ENCODE measurements at regions not wholly inside any gene's neighbourhood (a gene's known extent, or its start where the extent isn't known, plus 50 kb on each side); places are given as distances from the start of the nearest gene placed in this dataset.

DNA sequence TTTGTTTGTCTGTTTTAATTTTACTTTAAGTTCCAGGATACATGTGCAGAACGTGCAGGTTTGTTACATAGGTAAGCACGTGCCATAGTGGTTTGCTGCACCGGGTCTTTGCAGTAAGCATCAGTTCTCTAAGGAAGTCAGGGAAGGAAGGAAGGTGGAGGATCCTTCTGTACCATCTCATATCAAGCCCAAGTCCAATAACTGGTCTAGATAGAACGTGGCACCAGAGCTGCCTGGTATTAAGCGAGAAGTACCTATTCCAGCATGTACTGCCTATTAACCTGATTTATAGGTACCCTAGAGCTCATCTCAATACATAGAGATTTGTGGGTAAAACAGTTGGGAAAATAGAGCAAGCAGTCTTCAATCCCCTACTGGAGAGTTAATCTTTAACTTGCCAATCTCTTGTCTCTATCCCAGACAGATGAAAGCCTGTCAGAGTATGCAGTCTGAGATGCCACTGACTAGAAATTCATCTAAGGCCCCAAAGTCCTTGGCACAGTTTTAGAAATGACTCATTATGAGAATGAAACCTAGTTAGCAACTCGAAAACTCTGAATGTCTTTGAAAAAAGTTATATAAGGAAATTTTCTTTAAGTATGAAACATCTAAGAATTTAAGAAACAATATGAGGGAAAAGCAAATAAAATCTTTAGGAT, 144.9 kb downstream of the TFAP2A start:
- Histone ChIP-seq H3K9me3 (no peaks in the 10 kb centered on the region), H3K4me1 (ENCODE audit: control insufficient read depth in 1 of 2, extremely low read depth in 1 of 2, insufficient read depth in 2 of 2, low read length in 2 of 2) (no peaks in the 10 kb centered on the region), H3K36me3 (ENCODE audit: control insufficient read depth in 2 of 2, extremely low read depth in 1 of 2, insufficient read depth in 1 of 2, low read length in 1 of 2) (no peaks in the 10 kb centered on the region), H3K4me3 (ENCODE audit: control insufficient read depth in 1 of 2, extremely low read depth in 1 of 2, low read length in 1 of 2) (no peak overlapping the region), H3K27me3 (replicated peaks in 1 of 2; ENCODE audit: control insufficient read depth in 2 of 2, extremely low read depth in 1 of 2, insufficient read depth in 2 of 2, low read length in 1 of 2) (peaks cover 7 to 9% of the 10 kb centered on the region in 2 experiments), H3K27ac (ENCODE audit: low read length) (no peak overlapping the region)
- Mint-ChIP-seq H3K27ac (no peak overlapping the region), H3K4me3 (no peak overlapping the region), H3K27me3 (peaks cover 13 to 20% of the 10 kb centered on the region in 2 donors), H3K9me3 (no peaks in the 10 kb centered on the region), H3K4me1 (no peaks in the 10 kb centered on the region), H3K36me3 (no peaks in the 10 kb centered on the region)
- ATAC-seq (replicated peaks in 1 of 4) (no peak), DNase-seq (no peak)
- ChIA-PET CTCF (interaction anchor here in 1 of 2 donors (0.6 kb wide), 1 partner anchor 10 kb away, joined by 3 read pairs; no protein-coding TSS in a partner anchor), POLR2A (no interaction called here)
- no CpG with 5 or more reads among the region's 6 CpGs for WGBS (ENCODE audit: insufficient coverage)

DNA sequence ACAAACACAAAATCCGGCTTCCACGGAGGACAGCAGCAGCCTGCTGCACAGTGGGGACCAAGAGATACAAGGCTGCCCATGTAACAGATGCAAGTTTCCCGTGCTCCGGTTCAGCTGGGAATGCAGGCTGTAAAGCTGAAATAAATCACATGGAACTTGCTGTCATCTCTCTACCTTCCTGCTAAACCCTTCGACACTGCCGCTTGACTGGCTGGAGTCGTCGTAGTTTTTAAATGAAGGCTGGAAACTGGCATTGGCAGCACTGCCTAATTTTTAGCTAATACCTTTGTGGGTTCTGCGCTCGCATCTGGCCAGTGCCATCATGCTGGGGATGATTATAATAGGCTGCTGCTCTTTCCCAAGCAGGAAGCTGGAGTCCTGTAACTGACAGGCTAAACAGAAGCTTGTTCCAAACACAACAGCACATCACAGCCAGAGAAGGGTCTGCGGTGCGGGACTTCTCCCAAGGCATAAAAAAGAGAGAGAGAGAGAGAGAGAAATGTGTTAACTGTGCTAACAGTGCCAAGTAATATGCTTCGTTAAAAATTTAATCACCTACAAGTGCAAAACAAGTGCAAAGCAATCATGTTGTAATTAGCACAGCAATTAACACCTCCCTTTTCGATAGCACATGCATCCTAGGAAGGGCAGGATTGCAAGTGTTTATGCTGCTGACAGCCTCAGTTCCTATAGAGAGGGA, 146.1 kb downstream of the TFAP2A start:
- Histone ChIP-seq H3K27ac (ENCODE audit: low read length) (no peak overlapping the region), H3K9me3 (no peaks in the 10 kb centered on the region), H3K27me3 (replicated peaks in 1 of 2; ENCODE audit: control insufficient read depth in 2 of 2, extremely low read depth in 1 of 2, insufficient read depth in 2 of 2, low read length in 1 of 2) (peaks cover 7 to 9% of the 10 kb centered on the region in 2 experiments), H3K4me3 (ENCODE audit: control insufficient read depth in 1 of 2, extremely low read depth in 1 of 2, low read length in 1 of 2) (no peak overlapping the region), H3K4me1 (ENCODE audit: control insufficient read depth in 1 of 2, extremely low read depth in 1 of 2, insufficient read depth in 2 of 2, low read length in 2 of 2) (no peaks in the 10 kb centered on the region), H3K36me3 (ENCODE audit: control insufficient read depth in 2 of 2, extremely low read depth in 1 of 2, insufficient read depth in 1 of 2, low read length in 1 of 2) (no peaks in the 10 kb centered on the region)
- DNase-seq: no peak
- no peak overlapping the region for H3K4me3 Mint-ChIP-seq
- POLR2A ChIA-PET: no interaction called here
- H3K36me3 Mint-ChIP-seq: no peaks in the 10 kb centered on the region
- CTCF ChIA-PET: interaction anchor here in 1 of 2 donors (0.6 kb wide), 1 partner anchor 11 kb away, joined by 3 read pairs; no protein-coding TSS in a partner anchor
- H3K27ac Mint-ChIP-seq: no peak overlapping the region
- WGBS (ENCODE audit: insufficient coverage): 28% methylated on average over 4 of the region's 14 CpGs
- H3K4me1 Mint-ChIP-seq: no peaks in the 10 kb centered on the region
- no peaks in the 10 kb centered on the region for H3K9me3 Mint-ChIP-seq
- H3K27me3 Mint-ChIP-seq: peaks cover 13 to 20% of the 10 kb centered on the region in 2 donors
- no peak for ATAC-seq (replicated peaks in 1 of 4)

- DNase-seq: no peak
- no peaks in the 10 kb centered on the region for H3K4me1 ChIP-seq (ENCODE audit: control insufficient read depth in 1 of 2, extremely low read depth in 1 of 2, insufficient read depth in 2 of 2, low read length in 2 of 2)
- H3K36me3 ChIP-seq (ENCODE audit: control insufficient read depth in 2 of 2, extremely low read depth in 1 of 2, insufficient read depth in 1 of 2, low read length in 1 of 2): no peaks in the 10 kb centered on the region
- no peak overlapping the region for H3K4me3 ChIP-seq (ENCODE audit: control insufficient read depth in 1 of 2, extremely low read depth in 1 of 2, low read length in 1 of 2)
- H3K27me3 ChIP-seq (replicated peaks in 1 of 2; ENCODE audit: control insufficient read depth in 2 of 2, extremely low read depth in 1 of 2, insufficient read depth in 2 of 2, low read length in 1 of 2): peaks cover 7 to 9% of the 10 kb centered on the region in 2 experiments
- WGBS (ENCODE audit: insufficient coverage): no CpG with 5 or more reads among the region's 4 CpGs
- ATAC-seq (replicated peaks in 1 of 4): no peak
- no peaks in the 10 kb centered on the region for H3K9me3 ChIP-seq
- Mint-ChIP-seq H3K9me3 (no peaks in the 10 kb centered on the region), H3K27ac (no peak overlapping the region), H3K4me1 (no peaks in the 10 kb centered on the region), H3K27me3 (peaks cover 13 to 18% of the 10 kb centered on the region in 2 donors), H3K4me3 (no peak overlapping the region), H3K36me3 (no peaks in the 10 kb centered on the region)
- CTCF ChIA-PET: no interaction called here
- POLR2A ChIA-PET: no interaction called here
- H3K27ac ChIP-seq (ENCODE audit: low read length): no peak overlapping the region
Measured at GRCh38 chr6:10268111-10268510, 146.8 kb downstream of the TFAP2A start.

GRCh38 chr6:10266462-10266861, 148.4 kb downstream of the TFAP2A start:
- Histone ChIP-seq H3K4me3 (ENCODE audit: control insufficient read depth in 1 of 2, extremely low read depth in 1 of 2, low read length in 1 of 2) (no peak overlapping the region), H3K27ac (ENCODE audit: low read length) (no peak overlapping the region), H3K4me1 (ENCODE audit: control insufficient read depth in 1 of 2, extremely low read depth in 1 of 2, insufficient read depth in 2 of 2, low read length in 2 of 2) (no peaks in the 10 kb centered on the region), H3K9me3 (no peaks in the 10 kb centered on the region), H3K36me3 (ENCODE audit: control insufficient read depth in 2 of 2, extremely low read depth in 1 of 2, insufficient read depth in 1 of 2, low read length in 1 of 2) (no peaks in the 10 kb centered on the region), H3K27me3 (replicated peaks in 1 of 2; ENCODE audit: control insufficient read depth in 2 of 2, extremely low read depth in 1 of 2, insufficient read depth in 2 of 2, low read length in 1 of 2) (peaks cover 7 to 9% of the 10 kb centered on the region in 2 experiments)
- H3K27ac Mint-ChIP-seq: no peak overlapping the region
- ChIA-PET POLR2A (no interaction called here), CTCF (no interaction called here)
- H3K27me3 Mint-ChIP-seq: peaks cover 13 to 14% of the 10 kb centered on the region in 2 donors
- DNase-seq (no peak), ATAC-seq (replicated peaks in 1 of 4) (no peak)
- no peak overlapping the region for H3K4me3 Mint-ChIP-seq
- 64% methylated on average over 4 of the region's 4 CpGs for WGBS (ENCODE audit: insufficient coverage)
- no peaks in the 10 kb centered on the region for H3K9me3 Mint-ChIP-seq
- H3K4me1 Mint-ChIP-seq: no peaks in the 10 kb centered on the region
- no peaks in the 10 kb centered on the region for H3K36me3 Mint-ChIP-seq

GRCh38 chr6:10266061-10266460, 148.8 kb downstream of the TFAP2A start:
- POLR2A ChIA-PET: no interaction called here
- H3K4me3 Mint-ChIP-seq: no peak overlapping the region
- no peaks in the 10 kb centered on the region for H3K4me1 Mint-ChIP-seq
- H3K36me3 Mint-ChIP-seq: no peaks in the 10 kb centered on the region
- Histone ChIP-seq H3K4me1 (ENCODE audit: control insufficient read depth in 1 of 2, extremely low read depth in 1 of 2, insufficient read depth in 2 of 2, low read length in 2 of 2) (no peaks in the 10 kb centered on the region), H3K4me3 (ENCODE audit: control insufficient read depth in 1 of 2, extremely low read depth in 1 of 2, low read length in 1 of 2) (no peak overlapping the region), H3K36me3 (ENCODE audit: control insufficient read depth in 2 of 2, extremely low read depth in 1 of 2, insufficient read depth in 1 of 2, low read length in 1 of 2) (no peaks in the 10 kb centered on the region), H3K27ac (ENCODE audit: low read length) (no peak overlapping the region), H3K27me3 (replicated peaks in 1 of 2; ENCODE audit: control insufficient read depth in 2 of 2, extremely low read depth in 1 of 2, insufficient read depth in 2 of 2, low read length in 1 of 2) (peaks cover 7 to 9% of the 10 kb centered on the region in 2 experiments), H3K9me3 (no peaks in the 10 kb centered on the region)
- no peaks in the 10 kb centered on the region for H3K9me3 Mint-ChIP-seq
- no peak overlapping the region for H3K27ac Mint-ChIP-seq
- no peak for ATAC-seq (replicated peaks in 1 of 4)
- H3K27me3 Mint-ChIP-seq: peaks cover 13 to 14% of the 10 kb centered on the region in 2 donors
- no CpG with 5 or more reads among the region's 2 CpGs for WGBS (ENCODE audit: insufficient coverage)
- CTCF ChIA-PET: no interaction called here
- DNase-seq: no peak

- CTCF ChIA-PET: no interaction called here
- ATAC-seq (replicated peaks in 1 of 4): no peak
Measured at GRCh38 chr6:10262505-10262904, 152.4 kb downstream of the TFAP2A start.

More at GRCh38 chr6:10262505-10262904, 152.4 kb downstream of the TFAP2A start:
- Mint-ChIP-seq H3K4me1 (no peaks in the 10 kb centered on the region), H3K9me3 (peaks cover 2 to 4% (median 3%) of the 10 kb centered on the region in 3 donors), H3K27me3 (peaks cover 6% of the 10 kb centered on the region in 2 donors), H3K36me3 (no peaks in the 10 kb centered on the region), H3K4me3 (no peak overlapping the region), H3K27ac (no peak overlapping the region)
- POLR2A ChIA-PET: interaction anchor here in 1 of 2 donors (0.5 kb wide), 1 partner anchor 90 kb away, joined by 4 read pairs; no protein-coding TSS in a partner anchor
- DNase-seq: no peak
- H3K36me3 ChIP-seq (ENCODE audit: control insufficient read depth in 2 of 2, extremely low read depth in 1 of 2, insufficient read depth in 1 of 2, low read length in 1 of 2): no peaks in the 10 kb centered on the region
- no peak overlapping the region for H3K4me3 ChIP-seq (ENCODE audit: control insufficient read depth in 1 of 2, extremely low read depth in 1 of 2, low read length in 1 of 2)
- H3K4me1 ChIP-seq (ENCODE audit: control insufficient read depth in 1 of 2, extremely low read depth in 1 of 2, insufficient read depth in 2 of 2, low read length in 2 of 2): no peaks in the 10 kb centered on the region
- WGBS (ENCODE audit: insufficient coverage): no CpG with 5 or more reads among the region's 2 CpGs
- H3K9me3 ChIP-seq: no peaks in the 10 kb centered on the region
- no peaks in the 10 kb centered on the region for H3K27me3 ChIP-seq (replicated peaks in 1 of 2; ENCODE audit: control insufficient read depth in 2 of 2, extremely low read depth in 1 of 2, insufficient read depth in 2 of 2, low read length in 1 of 2)
- no peak overlapping the region for H3K27ac ChIP-seq (ENCODE audit: low read length)
